ENCODE measurements at regions not wholly inside any gene's neighbourhood (a gene's known extent, or its start where the extent isn't known, plus 50 kb on each side); places are given as distances from the start of the nearest gene placed in this dataset.
A peak's percentile ranks its signal among the peaks of the same experiment; 100 is the strongest.
"Not testable (repeated sequence)": the region's sequence is repeated elsewhere in the genome, so short reads cannot be mapped to it uniquely, and the experiment has no call there.

DNA sequence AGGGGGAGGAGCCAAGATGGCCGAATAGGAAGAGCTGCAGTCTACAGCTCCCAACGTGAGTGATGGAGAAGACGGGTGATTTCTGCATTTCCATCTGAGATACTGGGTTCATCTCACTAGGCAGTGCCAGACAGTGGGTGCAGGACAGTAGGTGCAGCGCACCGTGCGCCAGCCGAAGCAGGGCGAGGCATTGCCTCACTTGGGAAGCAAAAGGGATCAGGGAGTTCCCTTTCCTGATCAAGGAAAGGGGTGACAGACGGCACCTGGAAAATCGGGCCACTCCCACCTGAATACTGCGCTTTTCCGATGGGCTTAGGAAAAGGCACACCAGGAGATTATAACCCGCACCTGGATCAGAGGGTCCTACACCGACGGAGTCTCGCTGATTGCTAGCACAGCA lies 121.1 kb upstream of the SESTD1 start:
- DNase-seq = not testable (repeated sequence)

GRCh38 chr2:179383975-179384374 lies 119.3 kb upstream of the SESTD1 start:
- DNase-seq = no peak

DNA sequence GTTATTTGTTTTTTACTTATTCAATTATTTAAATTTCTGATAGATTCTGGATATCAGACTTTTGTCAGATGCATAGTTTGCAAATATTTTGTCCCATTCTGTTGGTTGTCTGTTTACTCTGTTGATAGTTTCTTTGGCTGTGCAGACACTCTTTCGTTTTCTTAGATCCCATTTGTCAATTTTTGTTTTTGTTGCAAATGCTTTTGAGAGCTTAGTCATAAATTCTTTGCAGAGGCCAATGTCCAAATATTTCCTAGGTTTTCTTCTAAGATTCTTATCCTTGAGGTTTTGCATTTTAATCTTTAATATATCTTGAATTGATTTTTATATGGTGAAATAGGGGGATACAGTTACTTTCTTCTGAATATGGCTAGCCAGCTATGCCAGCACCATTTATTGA lies 112.7 kb upstream of the SESTD1 start:
- DNase-seq = no peak

DNA sequence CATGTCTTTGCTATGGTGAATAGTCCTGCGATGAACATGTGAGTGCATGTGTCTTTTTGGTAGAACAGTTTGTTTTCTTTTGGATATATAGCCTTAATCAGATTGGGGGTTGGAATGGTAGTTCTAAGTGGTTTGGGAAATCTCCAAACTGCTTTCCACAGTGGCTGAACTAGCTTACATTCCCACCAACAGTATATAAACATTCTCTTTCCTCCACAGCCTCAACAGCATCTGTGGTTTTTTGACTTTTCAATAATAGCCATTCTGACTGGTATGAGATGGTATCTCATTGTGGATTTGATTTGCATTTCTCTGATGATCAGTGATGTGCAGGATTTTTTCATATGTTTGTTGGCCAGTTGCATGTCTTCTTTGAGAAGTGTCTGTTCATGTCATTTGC lies 112.2 kb upstream of the SESTD1 start:
- no peak for DNase-seq

DNA sequence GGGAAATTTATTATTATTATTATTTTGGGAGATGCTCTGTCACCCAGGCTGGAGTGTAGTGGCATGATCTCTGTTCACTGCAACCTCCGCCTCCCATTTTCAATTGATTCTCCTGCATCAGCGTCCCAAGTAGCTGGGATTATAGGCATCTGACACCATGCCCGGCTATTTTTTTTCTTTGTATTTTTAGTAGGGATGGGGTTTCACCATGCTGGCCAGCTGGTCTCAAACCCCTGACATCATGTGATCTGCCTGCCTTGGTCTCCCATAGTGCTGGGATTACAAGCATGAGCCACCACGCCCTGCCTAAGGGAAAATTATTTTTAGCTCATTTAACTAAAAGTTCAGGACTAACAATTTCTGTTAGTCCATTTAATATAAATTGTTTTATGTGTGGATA lies 109.2 kb upstream of the SESTD1 start:
- DNase-seq = no peak

GRCh38 chr2:179365561-179365960 lies 100.9 kb upstream of the SESTD1 start:
- DNase-seq = not testable (repeated sequence)

DNA sequence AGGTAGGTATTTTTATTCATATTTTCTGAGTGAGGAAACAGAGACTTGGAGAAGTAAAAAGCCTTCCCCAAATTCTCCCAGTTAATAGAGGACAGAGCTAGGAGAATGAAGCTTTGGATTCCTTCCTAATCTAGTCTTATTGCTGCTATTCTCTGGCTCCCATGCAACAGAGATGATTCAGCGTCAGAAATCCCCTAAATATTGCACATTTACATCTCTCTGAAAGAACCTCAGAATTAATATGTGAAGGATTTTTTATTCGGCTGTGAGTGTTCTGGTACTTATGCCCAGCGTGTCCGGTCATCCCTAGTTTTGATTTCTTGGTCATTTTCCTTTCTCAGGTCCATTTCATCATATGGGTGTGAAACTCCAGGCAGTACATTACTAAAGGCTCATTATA lies 91.2 kb upstream of the SESTD1 start:
- DNase-seq = no peak

DNA sequence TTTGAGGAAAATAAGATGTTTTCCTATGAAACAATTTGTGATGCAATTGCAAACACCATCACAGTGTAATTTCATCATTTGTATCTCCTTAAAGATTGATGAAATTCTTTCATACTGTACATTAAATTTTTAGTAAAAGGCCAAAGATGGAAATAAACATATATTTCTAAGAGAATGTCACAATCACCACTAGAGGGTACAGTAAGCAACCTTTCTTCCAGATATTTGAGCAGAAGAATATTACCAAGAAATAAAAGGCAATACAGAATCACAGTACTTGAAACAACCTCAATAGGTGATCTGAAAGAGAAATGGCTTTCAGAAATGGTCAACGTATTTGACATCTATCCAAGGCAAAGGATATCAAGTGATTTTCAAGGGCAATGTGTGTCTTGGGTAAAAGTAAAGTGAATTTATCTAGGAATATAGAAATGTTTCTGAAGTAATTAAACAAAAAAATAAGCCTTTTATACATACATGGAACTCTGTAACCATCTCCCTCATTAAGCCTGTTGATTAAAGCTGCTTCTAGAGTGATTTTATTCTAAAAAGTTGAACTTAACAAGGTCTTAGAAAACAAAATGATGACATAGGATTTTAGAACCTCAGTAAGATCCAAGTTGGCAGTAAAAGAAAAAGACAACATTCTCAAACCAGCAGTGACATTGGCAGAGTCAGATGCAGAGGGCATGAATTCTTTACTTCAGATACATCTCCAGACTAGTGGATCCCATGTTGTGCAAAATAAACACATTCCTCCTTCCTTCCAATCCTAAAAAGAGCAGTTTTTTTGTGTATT lies 90.3 kb upstream of the SESTD1 start:
- peak; percentile 32 for DNase-seq

GRCh38 chr2:179354296-179354695 lies 89.7 kb upstream of the SESTD1 start:
- DNase-seq = no peak

DNA sequence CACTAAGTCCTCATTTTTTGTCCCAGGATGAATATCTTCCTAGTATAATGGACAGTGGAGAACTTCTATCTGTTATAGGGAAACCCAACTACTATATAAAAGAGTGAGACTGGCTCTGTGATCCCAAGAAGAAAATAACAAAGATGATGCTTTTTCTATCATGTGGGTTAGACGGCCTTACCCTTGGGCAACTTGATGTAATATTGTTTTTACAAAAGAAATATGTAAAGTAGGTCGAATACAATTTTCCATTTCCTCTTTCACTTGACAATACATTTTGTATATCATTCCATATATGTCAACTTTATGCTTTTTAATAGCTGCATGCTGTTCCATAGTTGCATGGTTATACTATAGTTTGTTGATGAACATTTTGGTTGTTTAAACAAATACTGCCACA lies 87.5 kb upstream of the SESTD1 start:
- DNase-seq = no peak

- DNase-seq = no peak
These were observed 86.4 kb upstream of the SESTD1 start for GRCh38 chr2:179351057-179351456.

GRCh38 chr2:179349670-179350303 lies 85.2 kb upstream of the SESTD1 start:
- DNase-seq = no peak

DNA sequence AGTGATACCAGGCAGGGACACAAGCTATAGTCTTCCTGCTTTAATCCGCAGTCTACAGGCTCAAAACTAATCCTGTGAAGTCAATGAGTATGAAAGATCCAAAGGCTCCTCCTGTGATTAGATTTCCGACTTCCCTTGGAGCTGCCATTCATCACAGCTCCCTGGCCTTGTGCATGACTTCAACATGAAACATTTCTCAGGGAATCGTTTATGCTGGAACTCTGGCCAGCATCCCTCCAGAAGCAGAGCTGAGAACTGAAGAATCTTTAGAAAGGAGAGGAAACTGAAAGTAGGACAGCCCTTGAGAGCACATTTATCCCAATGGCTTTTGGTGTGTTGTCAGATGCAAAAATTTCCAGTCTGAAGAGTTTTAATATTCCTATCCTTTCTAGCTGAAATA lies 84.3 kb upstream of the SESTD1 start:
- no peak for DNase-seq

GRCh38 chr2:179344970-179345369 lies 80.3 kb upstream of the SESTD1 start:
- DNase-seq = no peak

DNA sequence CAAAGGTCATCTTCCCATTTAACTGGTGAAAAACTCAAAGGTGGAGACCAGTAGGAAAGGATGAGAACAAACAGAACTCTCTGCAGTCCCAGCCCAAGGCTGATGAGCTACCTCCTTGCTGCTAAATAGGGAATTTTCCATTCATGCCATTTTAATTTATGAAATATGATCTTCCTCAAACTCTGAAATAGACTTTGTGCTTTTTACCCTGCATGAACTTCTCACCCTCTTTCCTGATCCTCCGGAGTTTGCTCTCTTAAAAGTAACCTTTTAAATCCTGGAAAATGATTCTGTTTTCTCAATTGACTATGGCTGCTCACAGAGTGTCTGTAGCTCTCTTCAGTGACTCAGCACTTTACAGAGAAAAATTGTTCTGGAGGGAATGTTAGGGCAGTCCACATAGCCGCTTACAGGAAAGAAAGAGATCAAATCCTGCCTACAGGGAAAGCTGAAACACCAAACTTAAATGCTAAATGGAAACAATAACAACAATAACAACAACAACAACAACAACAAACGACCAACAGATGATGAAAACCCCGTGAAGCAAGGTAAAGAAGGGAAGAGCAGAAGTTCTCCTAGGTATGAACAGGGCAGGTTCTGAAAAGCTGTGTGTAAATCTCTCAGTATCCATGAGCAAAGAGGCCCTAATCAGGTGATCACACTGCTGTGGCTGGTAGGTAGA lies 79.8 kb upstream of the SESTD1 start:
- DNase-seq = no peak

- DNase-seq = no peak
These were observed 79.3 kb upstream of the SESTD1 start for GRCh38 chr2:179343945-179344279.

DNA sequence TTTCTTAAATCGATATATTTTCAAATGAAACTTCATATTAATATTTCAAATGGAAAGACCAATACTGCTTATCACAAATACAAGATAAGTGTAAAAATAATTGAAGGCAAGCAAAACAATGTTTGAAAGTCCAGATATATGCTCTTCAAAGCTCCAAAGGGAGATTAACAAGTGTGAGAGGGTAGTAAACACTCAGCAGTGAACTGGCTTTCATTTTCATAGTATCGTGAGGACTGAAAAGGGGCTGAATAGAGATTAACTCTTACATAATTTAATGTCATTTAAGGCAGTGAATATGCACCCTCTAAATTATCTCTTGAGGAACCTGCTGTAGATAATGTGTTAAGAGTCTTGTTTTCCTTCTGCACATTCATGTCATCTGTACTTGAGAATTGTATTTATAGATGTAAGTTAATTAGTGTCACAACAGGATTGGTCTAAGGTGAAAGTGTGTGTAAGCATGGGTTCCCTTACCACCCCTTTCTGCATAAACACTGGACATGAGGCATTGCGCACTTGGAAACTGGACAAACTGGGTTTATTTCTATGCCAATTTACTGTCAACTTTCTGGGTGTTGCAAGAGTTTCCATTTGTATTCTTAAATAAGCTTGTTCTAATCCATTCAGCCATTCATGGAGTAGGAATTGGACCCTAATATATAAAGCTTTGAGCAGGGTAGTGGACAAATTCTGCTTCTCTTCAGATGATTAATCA lies 76.7 kb upstream of the SESTD1 start:
- DNase-seq = no peak

GRCh38 chr2:179340678-179341077 lies 76.0 kb upstream of the SESTD1 start:
- no peak for DNase-seq

- no peak for DNase-seq
These were observed 74.0 kb upstream of the SESTD1 start for GRCh38 chr2:179338681-179339080.

DNA sequence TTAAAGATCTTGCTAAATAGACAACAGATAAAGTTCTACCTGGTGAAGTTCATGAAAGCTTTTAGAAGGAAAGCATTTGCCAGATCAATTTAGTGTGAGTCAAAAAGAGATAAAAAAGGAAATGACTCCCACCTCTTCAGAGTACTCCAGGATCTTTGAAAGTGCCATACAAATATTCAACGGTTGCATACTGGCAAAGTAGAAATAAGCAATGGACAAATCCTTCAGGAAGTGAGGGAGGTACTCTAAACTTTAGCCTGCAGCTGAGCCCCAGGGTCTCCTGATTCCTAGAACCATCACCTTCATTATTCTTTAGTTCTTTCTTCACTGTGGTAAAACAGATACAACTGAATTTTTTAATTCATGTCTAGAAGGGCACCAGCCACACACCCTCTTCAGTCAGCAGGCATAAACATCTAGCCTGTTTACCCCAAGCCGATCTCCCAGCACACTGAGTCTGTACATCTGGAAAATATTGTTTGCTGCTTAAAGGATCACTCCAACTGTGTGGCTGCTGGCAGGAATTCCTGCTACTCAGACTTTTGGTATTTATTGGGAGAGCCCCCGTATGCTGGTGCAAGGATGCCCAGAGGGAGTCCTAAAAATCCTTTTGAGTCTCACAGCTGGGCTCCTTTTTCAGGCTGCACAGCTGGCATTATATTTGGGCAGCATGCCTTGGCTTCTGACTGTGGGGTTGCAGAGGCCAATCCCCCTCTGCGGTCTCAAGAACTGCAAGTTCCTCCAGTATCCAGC lies 72.3 kb upstream of the SESTD1 start:
- no peak for DNase-seq

DNA sequence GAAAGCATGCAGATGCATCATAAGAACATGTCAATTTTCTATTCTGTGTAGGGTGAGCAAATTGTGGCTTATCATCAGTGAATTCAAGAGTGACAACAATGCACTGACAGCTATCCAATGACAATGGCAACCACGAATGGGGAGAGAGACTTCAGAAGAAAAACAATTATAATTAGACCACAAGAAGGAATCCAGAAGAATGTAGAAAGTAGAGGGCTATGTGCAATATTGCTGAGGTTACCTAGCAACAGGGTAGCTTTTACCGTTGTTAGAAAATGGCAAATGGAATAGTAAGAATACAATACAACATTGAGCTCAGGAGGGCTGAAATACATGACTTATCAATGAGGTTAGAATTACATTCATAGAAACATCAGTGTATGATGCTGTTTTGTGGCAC lies 71.1 kb upstream of the SESTD1 start:
- DNase-seq = no peak

DNA sequence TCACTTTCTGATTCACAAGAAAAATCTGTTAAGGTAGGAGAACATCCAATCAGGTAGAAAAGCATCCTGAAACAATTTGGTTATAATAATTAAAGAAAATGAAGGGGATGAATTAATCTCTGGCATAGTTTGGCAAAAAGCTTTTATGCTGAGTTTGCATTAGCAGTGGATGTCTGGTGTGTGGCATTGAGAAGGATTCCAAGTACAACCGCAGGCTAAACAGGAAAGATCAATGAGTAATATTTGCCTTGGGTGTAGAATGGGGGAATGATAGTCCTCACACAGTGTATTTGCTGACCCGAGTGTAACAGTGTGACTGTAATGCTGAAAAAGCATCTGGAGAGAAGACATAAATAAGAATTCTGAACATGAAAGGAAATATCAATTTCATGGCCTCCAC lies 68.3 kb upstream of the SESTD1 start:
- DNase-seq = no peak

GRCh38 chr2:179331061-179331460 lies 66.4 kb upstream of the SESTD1 start:
- DNase-seq = no peak

Measured in kidney glomerular epithelial cell (primary cell).